Endothelial cell of umbilical vein (primary cell): ENCODE measurements at regions not wholly inside any gene's neighbourhood (a gene's known extent, or its start where the extent isn't known, plus 50 kb on each side); places are given as distances from the start of the nearest gene placed in this dataset.

Source experiments
- BruUV-seq: library from RNA; stranded (reverse); fragments of 400-500 nt; replicated peaks from 2 replicates; lab custom pipeline; 2021; lab: Mats Ljungman, UMichigan
- CTCF ChIA-PET: fragments of 300-600, 350-600 bp; sonication (Branson Sonifier 250); formaldehyde crosslinking; loops from one replicate; lab custom pipeline; 2021; ENCODE audit warnings: antibody characterized with exemption, inconsistent platforms; lab: Charles Lee
- POLR2A ChIA-PET: fragments of 300-600, 350-600 bp; sonication (Branson Sonifier 250); formaldehyde crosslinking; loops from one replicate; lab custom pipeline; 2021; ENCODE audit warnings: antibody characterized with exemption, inconsistent platforms; lab: Charles Lee
- DNase-seq: peaks from one replicate; pipeline ENCODE4 v3.0.0-alpha.2; 2011; ENCODE audit warnings: low read depth, low spot score
- FAIRE-seq: peaks from 2 replicates; lab custom pipeline; 2011; peaks lifted over from hg19 to GRCh38; lab: Jason Lieb, UNC
- H2AFZ ChIP-seq: 2 replicates; pipeline ENCODE4 v1.6.0; 2012; ENCODE audit warnings: low read depth, low read length, control low read depth, inconsistent platforms
- H3K27ac ChIP-seq: 2 replicates; pipeline ENCODE4 v1.5.1; 2011; ENCODE audit warnings: low read depth, mild to moderate bottlenecking, control low read depth, low read length, moderate library complexity; ENCODE audit not compliant: insufficient read depth
- H3K27me3 ChIP-seq, 2 experiments: 2 replicates each; pipeline versions ENCODE4 v1.6.0 to v1.6.1; 2011; ENCODE audit warnings: low read length in 2 of 2, mixed read lengths in 1 of 2; ENCODE audit not compliant: control insufficient read depth in 2 of 2, insufficient read depth in 2 of 2
- H3K36me3 ChIP-seq, 2 experiments: 2 replicates in 1 of 2; 3 replicates in 1 of 2; pipeline ENCODE4 v1.5.1; 2011; ENCODE audit warnings: low read length in 2 of 2, mild to moderate bottlenecking in 1 of 2, moderate library complexity in 1 of 2; ENCODE audit not compliant: control insufficient read depth in 2 of 2, insufficient read depth in 2 of 2; ENCODE audit errors: extremely low read depth in 1 of 2
- H3K4me1 ChIP-seq: 3 replicates; pipeline ENCODE4 v1.5.1; 2011; ENCODE audit warnings: mild to moderate bottlenecking, low read length; ENCODE audit not compliant: control insufficient read depth, insufficient read depth; ENCODE audit errors: extremely low read depth
- H3K4me2 ChIP-seq: 2 replicates; pipeline ENCODE4 v1.6.1; 2011; ENCODE audit warnings: low read length, control low read depth, mixed read lengths; ENCODE audit not compliant: insufficient read depth
- H3K4me3 ChIP-seq, 3 experiments: fragments of 200-600 bp in 1 of 3; sonication (generic), shearing (Covaris generic) in 1 of 3; replicated peaks in 1 of 3; 2 replicates each; pipeline ENCODE4 v1.5.1; 2011 to 2016; ENCODE audit warnings: control low read depth in 3 of 3, low read length in 3 of 3, mild to moderate bottlenecking in 2 of 3, inconsistent platforms in 1 of 3, low read depth in 1 of 3, moderate library complexity in 1 of 3; ENCODE audit not compliant: insufficient read depth in 1 of 3
- H3K79me2 ChIP-seq: 2 replicates; pipeline ENCODE4 v1.6.0; 2012; ENCODE audit warnings: low read length, inconsistent platforms; ENCODE audit not compliant: control insufficient read depth, insufficient read depth
- H3K9ac ChIP-seq: replicated peaks from 2 replicates; pipeline ENCODE3; 2011; ENCODE audit warnings: low read length, control low read depth; ENCODE audit not compliant: insufficient read depth; ENCODE audit errors: extremely low read depth
- H3K9me1 ChIP-seq: replicated peaks from 3 replicates; pipeline ENCODE4 v1.6.0; 2011; ENCODE audit warnings: mild to moderate bottlenecking, low read length; ENCODE audit not compliant: control insufficient read depth, insufficient read depth; ENCODE audit errors: extremely low read depth
- H3K9me3 ChIP-seq: replicated peaks from 2 replicates; pipeline ENCODE4 v1.5.1; 2012; ENCODE audit warnings: low read length, inconsistent platforms; ENCODE audit not compliant: control insufficient read depth, insufficient read depth
- H4K20me1 ChIP-seq: replicated peaks from 2 replicates; pipeline ENCODE3; 2011; ENCODE audit warnings: mild to moderate bottlenecking, low read length; ENCODE audit not compliant: control insufficient read depth, insufficient read depth; ENCODE audit errors: extremely low read depth
- EZH2 ChIP-seq: IDR thresholded peaks from 2 replicates; pipeline ENCODE4 v1.6.1; 2012; ENCODE audit warnings: borderline replicate concordance, low read depth, mild to moderate bottlenecking, moderate library complexity, low read length, inconsistent platforms; ENCODE audit not compliant: severe bottlenecking
- FOS ChIP-seq: IDR thresholded peaks from 2 replicates; pipeline ENCODE4 v1.6.1; 2011; ENCODE audit warnings: mild to moderate bottlenecking, low read length, moderate library complexity, borderline replicate concordance; ENCODE audit not compliant: insufficient read depth
- GATA2 ChIP-seq: IDR thresholded peaks from 2 replicates; pipeline ENCODE4 v1.7.0; 2011; ENCODE audit warnings: low read depth, mild to moderate bottlenecking, moderate library complexity, mixed read lengths, low read length; ENCODE audit not compliant: insufficient read length, insufficient read depth
- JUN ChIP-seq: IDR thresholded peaks from 2 replicates; pipeline ENCODE4 v1.6.1; 2011; ENCODE audit warnings: borderline replicate concordance, low read depth; ENCODE audit not compliant: insufficient read length, insufficient read depth
- MAX ChIP-seq: IDR thresholded peaks from 2 replicates; pipeline ENCODE4 v1.6.1; 2011; ENCODE audit not compliant: insufficient read depth, insufficient read length
- MYC ChIP-seq: IDR thresholded peaks from one replicate; pipeline ENCODE4 v1.6.1; 2011; ENCODE audit warnings: mild to moderate bottlenecking, low read depth, low read length
- POLR2A ChIP-seq: IDR thresholded peaks from 2 replicates; pipeline ENCODE4 v1.6.1; 2012; ENCODE audit warnings: low read depth, mild to moderate bottlenecking, control low read depth, low read length
- POLR2AphosphoS5 ChIP-seq: IDR thresholded peaks from 2 replicates; pipeline ENCODE4 v1.6.1; 2012; ENCODE audit warnings: low read depth, mild to moderate bottlenecking, control low read depth, low read length, moderate library complexity; ENCODE audit not compliant: insufficient read depth
- dilution Hi-C: fragments of 300-500 bp; cut with MboI; formaldehyde crosslinking; loops from one replicate; pipeline ENCODE4 v1.15.0; 2019; ENCODE audit warnings: low sequenced_read_pairs; ENCODE audit not compliant: extremely low pct_ligation_motif_present
- intact Hi-C: fragments of 100-400 bp; cut with micrococcal nuclease; formaldehyde crosslinking; loops from one replicate; pipeline ENCODE4 v1.10.0; 2022
- TF ChIP-seq, protein P1 (sequence below), 2 donors: IDR thresholded peaks; 1 replicate in 1 of 2; 2 replicates in 1 of 2; pipeline ENCODE4 v1.5.1; 2011; ENCODE audit warnings: low read length in 2 of 2, mild to moderate bottlenecking in 2 of 2, moderate library complexity in 2 of 2, control low read depth in 1 of 2, inconsistent platforms in 1 of 2, low read depth in 1 of 2; ENCODE audit not compliant: insufficient read depth in 1 of 2; ENCODE audit errors: extremely low read depth in 1 of 2

DNA sequence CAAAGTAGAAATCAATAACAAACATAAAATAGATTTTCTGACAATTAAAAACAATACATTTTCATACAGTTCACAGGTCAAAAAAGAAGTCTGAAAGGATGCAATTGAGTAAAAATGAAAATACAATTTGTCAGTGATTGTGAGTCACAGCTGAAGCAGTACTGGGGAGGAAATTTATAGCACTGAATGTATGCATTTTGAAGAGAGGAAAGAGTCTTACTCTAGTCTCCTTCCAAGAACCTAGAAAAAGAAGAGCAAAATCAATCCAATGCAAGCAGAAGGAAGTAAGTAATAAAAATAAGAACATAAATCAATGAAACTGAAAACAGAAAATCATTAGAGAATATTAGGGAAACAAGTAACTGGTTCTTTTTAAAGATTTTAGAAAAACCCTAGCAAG lies 507.2 kb upstream of the IGFBP3 start:
- Histone ChIP-seq H3K9me1 (no peaks in the 10 kb centered on the region), H4K20me1 (no peaks in the 10 kb centered on the region), H3K4me1 (no peaks in the 10 kb centered on the region), H3K9me3 (no peaks in the 10 kb centered on the region), H3K4me2 (no peak overlapping the region), H3K4me3 (no peak overlapping the region), H2AFZ (no peak overlapping the region), H3K9ac (no peak overlapping the region), H3K79me2 (no peaks in the 10 kb centered on the region), H3K27ac (no peak overlapping the region), H3K36me3 (no peaks in the 10 kb centered on the region), H3K27me3 (no peaks in the 10 kb centered on the region)
- ChIA-PET POLR2A (no interaction called here), CTCF (no interaction called here)
- TF ChIP-seq GATA2 (no peak), POLR2A (no peak), EZH2 (no peak), MYC (no peak), JUN (no peak), POLR2AphosphoS5 (no peak), MAX (no peak), FOS (no peak)
- TF ChIP-seq, protein P1, sequence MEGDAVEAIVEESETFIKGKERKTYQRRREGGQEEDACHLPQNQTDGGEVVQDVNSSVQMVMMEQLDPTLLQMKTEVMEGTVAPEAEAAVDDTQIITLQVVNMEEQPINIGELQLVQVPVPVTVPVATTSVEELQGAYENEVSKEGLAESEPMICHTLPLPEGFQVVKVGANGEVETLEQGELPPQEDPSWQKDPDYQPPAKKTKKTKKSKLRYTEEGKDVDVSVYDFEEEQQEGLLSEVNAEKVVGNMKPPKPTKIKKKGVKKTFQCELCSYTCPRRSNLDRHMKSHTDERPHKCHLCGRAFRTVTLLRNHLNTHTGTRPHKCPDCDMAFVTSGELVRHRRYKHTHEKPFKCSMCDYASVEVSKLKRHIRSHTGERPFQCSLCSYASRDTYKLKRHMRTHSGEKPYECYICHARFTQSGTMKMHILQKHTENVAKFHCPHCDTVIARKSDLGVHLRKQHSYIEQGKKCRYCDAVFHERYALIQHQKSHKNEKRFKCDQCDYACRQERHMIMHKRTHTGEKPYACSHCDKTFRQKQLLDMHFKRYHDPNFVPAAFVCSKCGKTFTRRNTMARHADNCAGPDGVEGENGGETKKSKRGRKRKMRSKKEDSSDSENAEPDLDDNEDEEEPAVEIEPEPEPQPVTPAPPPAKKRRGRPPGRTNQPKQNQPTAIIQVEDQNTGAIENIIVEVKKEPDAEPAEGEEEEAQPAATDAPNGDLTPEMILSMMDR (IDR thresholded peaks at IDR 0.05; ENCODE audit: extremely low read depth in 1 of 2, insufficient read depth in 1 of 2, low read depth in 1 of 2, low read length in 2 of 2), result no peak
- dilution Hi-C loops (no loop called here), intact Hi-C loops (no loop called here)
- FAIRE-seq (no peak), DNase-seq (no peak)
- BruUV-seq, result no TSS peak
